HAP-1 (cell line): ENCODE measurements at regions not wholly inside any gene's neighbourhood (a gene's known extent, or its start where the extent isn't known, plus 50 kb on each side); places are given as distances from the start of the nearest gene placed in this dataset.

ENCODE experiments used
- DNase-seq, 2 experiments: peaks; one replicate each; pipeline ENCODE4 v3.0.0-alpha.2; 2016 to 2020; ENCODE audit warnings: low spot score in 2 of 2
- H3K27me3 ChIP-seq: fragments of 250-450 bp; sonication (Bioruptor Pico); 2 replicates; pipeline ENCODE4 v1.5.1; 2020; ENCODE audit warnings: low read depth, mild to moderate bottlenecking, moderate library complexity
- H3K36me3 ChIP-seq: fragments of 250-450 bp; sonication (Bioruptor Pico); replicated peaks from 2 replicates; pipeline ENCODE4 v1.5.1; 2020; ENCODE audit warnings: mild to moderate bottlenecking
- H3K4me1 ChIP-seq: fragments of 250-450 bp; sonication (Bioruptor Pico); 2 replicates; pipeline ENCODE4 v1.5.1; 2020; ENCODE audit warnings: mild to moderate bottlenecking
- H3K4me3 ChIP-seq: fragments of 250-450 bp; sonication (Bioruptor Pico); 2 replicates; pipeline ENCODE4 v1.5.1; 2020; ENCODE audit warnings: mild to moderate bottlenecking, moderate library complexity
- H3K9me3 ChIP-seq: fragments of 250-450 bp; sonication (Bioruptor Pico); 2 replicates; pipeline ENCODE4 v1.5.1; 2020; ENCODE audit warnings: mild to moderate bottlenecking, moderate library complexity
- in situ Hi-C: fragments of 300-500 bp; cut with MboI; formaldehyde crosslinking; loops from 3 replicates; pipeline ENCODE4 v1.14.3; 2020; ENCODE audit warnings: low sequenced_read_pairs, inconsistent platforms, mixed read lengths

DNA sequence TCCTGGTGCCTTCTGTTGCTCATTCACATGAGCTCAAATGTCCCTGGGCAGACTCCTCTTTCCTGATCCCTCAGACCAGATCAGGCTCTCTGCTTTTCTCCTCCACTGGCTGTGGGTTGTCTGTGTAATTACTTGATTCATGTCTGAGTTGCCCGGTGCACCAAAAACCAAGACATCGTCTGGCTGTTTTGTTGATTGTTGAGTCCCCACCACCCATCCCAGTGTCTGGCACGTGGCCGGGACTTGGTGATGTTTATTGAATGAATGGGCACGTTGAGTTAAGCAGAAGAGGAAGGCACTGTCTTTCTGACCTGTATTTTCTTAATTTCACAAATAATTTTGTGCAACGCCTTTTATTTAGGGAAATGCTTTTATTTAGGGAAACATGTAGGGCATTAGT lies 499.1 kb upstream of the HS6ST1 start:
- Histone ChIP-seq H3K27me3 (no peaks in the 10 kb centered on the region), H3K4me3 (no peak overlapping the region), H3K9me3 (no peaks in the 10 kb centered on the region), H3K36me3 (no peaks in the 10 kb centered on the region), H3K4me1 (no peaks in the 10 kb centered on the region)
- no peak for DNase-seq
- in situ Hi-C loops = no loop called here

DNA sequence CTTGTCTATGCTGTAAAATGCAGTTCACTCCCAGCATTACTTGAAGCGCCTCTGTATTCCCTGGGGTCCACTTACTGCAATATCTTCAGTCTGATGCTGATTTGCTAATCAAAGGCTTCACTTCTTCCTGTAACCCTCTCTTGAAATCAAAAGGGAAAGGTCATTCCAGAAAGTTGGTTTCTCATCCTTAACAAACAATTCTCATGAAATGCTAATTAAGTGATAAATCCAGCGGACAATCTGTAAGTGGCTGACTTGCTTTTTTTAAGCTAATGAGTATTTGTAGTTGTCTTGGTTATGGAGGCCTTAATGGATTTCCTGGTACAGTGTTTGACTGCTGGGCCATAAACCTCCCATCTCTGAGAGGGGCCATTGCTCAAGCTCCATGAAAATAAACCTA lies 499.6 kb upstream of the HS6ST1 start:
- H3K9me3 ChIP-seq = no peaks in the 10 kb centered on the region
- in situ Hi-C loops = no loop called here
- no peak overlapping the region for H3K4me3 ChIP-seq
- DNase-seq = no peak
- H3K4me1 ChIP-seq = no peaks in the 10 kb centered on the region
- no peaks in the 10 kb centered on the region for H3K36me3 ChIP-seq
- H3K27me3 ChIP-seq = no peaks in the 10 kb centered on the region

DNA sequence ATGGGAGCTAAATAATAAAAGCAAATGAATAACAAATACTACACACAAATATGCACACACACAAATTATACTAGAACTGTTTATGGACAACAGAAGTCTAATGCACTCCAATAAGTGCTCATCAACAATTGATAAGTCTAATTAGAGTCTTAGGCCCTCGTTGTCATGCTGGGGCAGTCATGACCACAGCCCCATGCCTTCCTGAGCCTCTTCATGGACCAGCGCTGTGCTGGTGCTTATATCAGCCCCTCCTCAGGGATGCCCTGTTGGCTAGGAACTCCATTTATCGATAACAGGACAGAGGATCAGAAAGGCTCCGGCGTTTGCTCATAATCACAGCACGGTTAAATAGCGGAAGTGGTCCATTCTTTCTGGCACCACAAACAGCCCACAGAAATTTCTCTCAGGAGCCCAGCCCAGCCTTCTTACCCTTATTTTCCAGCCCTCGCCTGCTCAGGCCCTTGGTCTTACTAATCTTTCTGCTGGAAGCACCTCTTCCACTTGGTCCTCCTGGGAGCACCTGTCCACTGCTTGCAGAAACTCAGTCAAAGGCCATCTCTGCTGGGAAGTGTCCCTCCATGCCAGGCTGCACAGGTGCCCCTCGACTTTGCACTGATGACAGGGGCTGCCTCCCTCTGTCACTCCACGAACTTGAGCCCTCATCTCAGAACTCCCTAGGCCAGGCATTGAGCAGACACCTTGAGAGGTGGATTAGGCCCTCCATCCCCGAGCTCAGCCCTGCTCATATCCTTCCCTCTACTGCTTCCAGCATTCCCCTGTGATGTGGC lies 500.2 kb upstream of the HS6ST1 start:
- Histone ChIP-seq H3K4me1 (no peaks in the 10 kb centered on the region), H3K9me3 (no peaks in the 10 kb centered on the region), H3K36me3 (no peaks in the 10 kb centered on the region), H3K27me3 (no peaks in the 10 kb centered on the region), H3K4me3 (no peak overlapping the region)
- no peak for DNase-seq
- in situ Hi-C loops = no loop called here

DNA sequence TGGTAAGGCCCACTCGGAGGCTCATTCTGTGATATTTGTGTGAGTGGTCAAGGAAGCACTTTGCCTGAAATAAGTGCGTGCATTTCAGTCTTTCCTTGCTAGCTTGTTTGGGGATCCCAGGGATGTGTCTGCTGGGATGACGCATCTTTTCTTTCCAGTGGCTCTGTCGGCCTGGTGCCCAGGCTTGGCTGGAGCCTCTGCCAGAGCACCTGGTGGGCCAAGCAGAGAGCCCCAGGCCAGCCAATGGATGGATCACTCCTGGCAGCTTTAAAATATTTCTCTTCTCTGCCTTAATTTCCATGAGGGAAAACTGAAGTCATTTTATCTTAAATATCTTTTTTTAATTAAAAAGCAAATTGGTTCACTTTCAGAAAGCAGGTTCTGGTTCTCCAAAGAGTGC lies 501.8 kb upstream of the HS6ST1 start:
- Histone ChIP-seq H3K9me3 (no peaks in the 10 kb centered on the region), H3K36me3 (no peaks in the 10 kb centered on the region), H3K4me1 (no peaks in the 10 kb centered on the region), H3K27me3 (no peaks in the 10 kb centered on the region), H3K4me3 (no peak overlapping the region)
- no peak for DNase-seq
- in situ Hi-C loops = no loop called here

DNA sequence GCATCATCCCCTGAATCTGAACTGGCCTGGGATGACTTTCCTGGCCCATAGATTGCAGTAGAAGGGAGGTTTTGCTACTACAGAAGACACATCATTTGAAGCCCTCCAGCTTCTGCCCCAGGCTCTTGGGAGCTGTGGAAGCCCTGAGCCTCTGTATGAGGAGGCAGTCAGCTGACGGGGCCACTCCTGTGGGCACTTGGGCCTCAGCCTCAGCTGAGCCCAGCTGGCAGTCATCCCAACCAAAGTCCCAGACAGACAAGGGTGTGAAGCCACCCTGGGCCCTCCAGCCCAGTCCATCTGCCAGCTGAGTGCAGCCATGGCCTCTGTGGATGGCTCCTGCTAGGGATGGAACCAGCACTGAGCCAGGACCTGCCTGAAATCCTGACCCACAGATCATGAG lies 502.3 kb upstream of the HS6ST1 start:
- Histone ChIP-seq H3K4me3 (no peak overlapping the region), H3K4me1 (no peaks in the 10 kb centered on the region), H3K9me3 (no peaks in the 10 kb centered on the region), H3K36me3 (no peaks in the 10 kb centered on the region), H3K27me3 (no peaks in the 10 kb centered on the region)
- DNase-seq = no peak
- in situ Hi-C loops = no loop called here

DNA sequence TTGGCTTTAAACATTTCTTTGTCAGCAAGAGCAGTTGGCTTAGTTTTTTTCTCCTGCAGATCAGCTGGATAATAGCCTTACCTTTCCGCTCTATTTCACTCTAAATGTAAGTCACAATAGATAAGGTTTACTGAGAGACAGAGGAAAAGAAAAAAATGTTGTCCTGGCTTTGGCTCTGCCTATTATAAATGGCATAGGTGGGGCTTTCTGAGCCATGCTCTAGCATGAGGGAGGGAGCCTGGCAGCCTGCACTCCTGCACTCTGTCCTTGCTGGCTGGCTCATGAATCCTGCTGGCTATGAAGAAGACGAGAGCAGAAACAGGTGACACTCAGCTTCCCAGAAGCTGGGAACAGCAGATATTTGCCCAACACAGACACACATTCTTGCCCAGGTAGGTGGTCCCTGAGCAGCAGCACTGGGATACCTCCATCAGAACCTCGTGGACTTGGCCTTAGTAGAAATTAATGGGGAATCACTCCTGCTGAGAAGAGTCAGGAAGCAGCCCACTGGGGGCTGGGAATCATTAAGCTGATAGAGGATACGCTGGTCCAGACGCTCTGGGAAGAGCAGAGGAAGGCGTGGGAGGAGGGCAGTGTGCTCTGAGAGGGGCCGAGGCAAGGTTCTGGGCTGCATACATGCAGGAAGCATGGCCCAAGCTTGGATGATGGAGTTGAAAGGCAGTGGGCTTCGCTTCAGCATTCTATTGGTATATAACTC lies 514.4 kb upstream of the HS6ST1 start:
- no peaks in the 10 kb centered on the region for H3K4me1 ChIP-seq
- H3K4me3 ChIP-seq = no peak overlapping the region
- DNase-seq = no peak
- H3K27me3 ChIP-seq = no peaks in the 10 kb centered on the region
- H3K36me3 ChIP-seq = no peaks in the 10 kb centered on the region
- no peaks in the 10 kb centered on the region for H3K9me3 ChIP-seq
- in situ Hi-C loops = no loop called here

DNA sequence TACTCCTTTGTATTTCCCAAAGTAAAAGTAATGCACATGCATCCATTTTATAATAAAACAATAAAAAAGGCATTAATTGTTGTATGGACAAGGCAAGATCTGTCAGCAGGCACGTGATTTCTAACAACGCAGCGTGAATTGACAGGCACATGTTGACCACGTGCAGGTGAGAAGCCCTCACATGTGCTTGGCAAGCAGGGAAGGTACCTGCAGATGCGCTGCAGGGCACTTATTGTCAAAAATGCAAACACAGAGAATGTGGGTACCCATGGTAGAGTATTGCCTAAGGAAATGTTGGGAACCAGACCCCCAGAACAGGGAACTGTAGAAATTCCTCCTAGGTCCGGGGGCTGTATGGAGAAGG lies 515.0 kb upstream of the HS6ST1 start:
- Histone ChIP-seq H3K4me3 (no peak overlapping the region), H3K4me1 (no peaks in the 10 kb centered on the region), H3K9me3 (no peaks in the 10 kb centered on the region), H3K36me3 (no peaks in the 10 kb centered on the region), H3K27me3 (no peaks in the 10 kb centered on the region)
- in situ Hi-C loops = no loop called here
- DNase-seq = no peak

DNA sequence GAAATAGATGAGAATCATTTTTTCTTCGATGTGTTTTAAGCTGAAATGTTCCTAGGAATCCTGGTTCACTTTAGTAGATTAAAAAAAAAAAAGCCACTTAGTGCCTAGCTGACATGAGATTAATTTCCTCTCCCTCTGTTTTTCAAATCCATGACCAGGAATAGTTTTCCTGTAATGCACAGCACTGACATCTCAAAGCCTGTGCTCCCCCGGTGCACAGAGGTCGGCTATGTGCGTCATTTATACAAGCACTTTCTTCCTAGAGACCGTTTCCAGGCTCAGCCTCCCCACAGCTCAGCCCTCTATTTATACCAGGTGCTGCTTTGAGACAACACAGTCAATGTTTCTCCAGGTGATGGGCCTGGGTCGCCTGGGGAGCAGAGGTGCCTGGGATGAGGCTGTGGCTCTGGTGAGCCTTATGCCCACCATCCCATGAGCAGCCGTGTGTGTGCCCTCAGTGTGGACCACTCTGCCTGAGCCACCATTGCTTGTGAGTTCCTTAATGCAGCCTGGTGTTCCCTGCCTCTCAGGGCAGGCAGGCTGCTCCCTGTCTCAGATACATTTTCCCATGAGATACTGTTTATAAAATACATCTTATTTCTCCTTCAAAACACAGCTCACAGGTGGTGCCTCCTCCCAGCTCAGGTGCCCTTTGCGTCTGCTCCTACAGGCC lies 515.7 kb upstream of the HS6ST1 start:
- H3K4me1 ChIP-seq = no peaks in the 10 kb centered on the region
- in situ Hi-C loops = no loop called here
- no peak for DNase-seq
- H3K9me3 ChIP-seq = no peaks in the 10 kb centered on the region
- H3K4me3 ChIP-seq = no peak overlapping the region
- no peaks in the 10 kb centered on the region for H3K27me3 ChIP-seq
- H3K36me3 ChIP-seq = no peaks in the 10 kb centered on the region

DNA sequence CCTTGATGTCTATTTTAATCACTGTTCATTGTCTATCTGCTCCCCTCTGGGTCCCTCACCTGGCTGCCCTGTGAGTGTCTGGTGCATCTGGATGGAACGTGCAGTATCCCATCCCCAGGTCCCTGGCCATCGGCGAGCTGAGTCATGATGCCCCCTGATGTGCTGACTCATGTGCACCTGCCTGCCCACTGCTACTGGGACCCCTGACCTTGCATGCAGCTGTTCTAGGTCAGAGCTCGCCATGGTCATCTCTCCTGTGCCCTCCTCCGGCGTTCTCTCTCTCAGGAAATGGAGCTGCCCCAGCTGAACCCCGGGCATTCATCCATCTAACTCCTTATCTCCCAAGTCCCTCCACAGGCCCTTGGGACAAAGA lies 516.2 kb upstream of the HS6ST1 start:
- H3K9me3 ChIP-seq = no peaks in the 10 kb centered on the region
- DNase-seq = no peak
- H3K27me3 ChIP-seq = no peaks in the 10 kb centered on the region
- H3K4me3 ChIP-seq = no peak overlapping the region
- in situ Hi-C loops = no loop called here
- H3K36me3 ChIP-seq = no peaks in the 10 kb centered on the region
- H3K4me1 ChIP-seq = no peaks in the 10 kb centered on the region

DNA sequence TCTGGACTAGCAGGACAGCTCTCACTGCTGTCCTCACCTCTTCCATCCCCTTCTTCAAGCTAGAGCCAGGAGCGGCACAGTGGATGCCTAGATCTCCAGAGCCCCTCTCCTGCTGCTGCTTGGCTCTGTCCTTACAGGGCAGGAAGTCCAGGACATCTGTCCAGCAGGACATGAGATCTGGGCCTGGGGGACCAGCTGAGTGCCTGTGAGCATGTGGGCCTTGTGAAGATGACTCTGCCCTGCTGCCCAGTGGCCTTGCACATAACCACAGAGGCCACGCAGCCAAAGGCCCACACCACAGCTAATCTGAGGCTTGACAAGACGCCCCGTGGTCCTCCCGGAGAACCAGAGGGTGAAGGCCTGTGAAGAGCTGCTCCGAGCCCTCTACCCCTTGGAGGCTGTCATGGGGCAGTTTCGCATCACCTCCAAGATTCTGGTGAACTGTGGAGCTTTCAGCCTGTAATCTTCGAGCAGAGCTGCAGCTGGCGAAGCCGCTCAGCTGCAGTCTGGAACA lies 516.7 kb upstream of the HS6ST1 start:
- H3K36me3 ChIP-seq = no peaks in the 10 kb centered on the region
- no peaks in the 10 kb centered on the region for H3K9me3 ChIP-seq
- in situ Hi-C loops = no loop called here
- H3K27me3 ChIP-seq = no peaks in the 10 kb centered on the region
- no peak for DNase-seq
- H3K4me1 ChIP-seq = no peaks in the 10 kb centered on the region
- H3K4me3 ChIP-seq = no peak overlapping the region

DNA sequence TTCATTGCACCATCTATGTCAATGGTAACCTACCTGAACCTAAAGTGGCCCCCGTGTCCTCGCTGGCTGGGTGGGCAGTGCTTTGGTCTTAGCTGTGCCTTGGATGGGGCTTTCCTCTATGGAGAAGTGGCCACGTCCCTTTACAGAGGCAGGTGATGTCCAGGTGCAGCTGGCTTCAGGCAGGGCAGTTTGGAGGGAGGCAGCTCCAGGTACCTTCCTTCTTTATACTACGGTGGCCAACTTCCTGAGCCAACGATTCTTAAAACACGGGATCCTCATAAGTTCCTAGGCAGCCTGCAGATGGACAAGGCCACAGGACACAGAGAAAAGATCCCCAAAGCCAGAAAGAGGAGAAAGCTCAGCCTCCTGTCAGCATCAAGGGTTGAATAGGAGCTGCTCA lies 517.3 kb upstream of the HS6ST1 start:
- Histone ChIP-seq H3K4me1 (no peaks in the 10 kb centered on the region), H3K9me3 (no peaks in the 10 kb centered on the region), H3K36me3 (no peaks in the 10 kb centered on the region), H3K4me3 (no peak overlapping the region), H3K27me3 (no peaks in the 10 kb centered on the region)
- in situ Hi-C loops = no loop called here
- DNase-seq = no peak

DNA sequence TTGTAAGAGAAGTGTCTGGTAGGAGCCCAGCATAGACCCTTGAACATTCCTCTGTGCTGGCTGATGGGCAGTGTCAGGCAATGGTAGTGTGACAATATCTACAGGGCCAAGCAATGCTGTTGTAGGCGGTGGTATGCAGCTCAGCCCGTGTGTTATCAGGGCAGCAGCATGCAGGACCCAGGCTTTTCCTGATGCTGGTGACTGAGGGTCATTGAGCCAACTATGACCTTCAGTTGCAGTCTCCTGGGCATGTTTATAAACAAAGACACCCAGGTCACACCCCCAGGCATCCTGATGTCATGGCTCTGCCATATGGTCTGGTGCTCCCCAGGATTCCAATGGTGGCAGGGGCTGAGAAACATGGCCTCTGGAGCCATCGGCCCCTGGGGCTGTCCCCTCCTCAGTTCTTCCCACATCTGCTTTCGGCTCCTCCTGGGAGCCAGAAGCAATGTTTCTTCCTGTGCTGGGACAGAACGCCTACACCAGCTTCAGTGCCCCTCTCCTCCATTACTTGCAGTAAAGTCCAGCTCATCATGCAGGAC lies 518.0 kb upstream of the HS6ST1 start:
- Histone ChIP-seq H3K27me3 (no peaks in the 10 kb centered on the region), H3K4me1 (no peaks in the 10 kb centered on the region)
- in situ Hi-C loops = no loop called here

DNA sequence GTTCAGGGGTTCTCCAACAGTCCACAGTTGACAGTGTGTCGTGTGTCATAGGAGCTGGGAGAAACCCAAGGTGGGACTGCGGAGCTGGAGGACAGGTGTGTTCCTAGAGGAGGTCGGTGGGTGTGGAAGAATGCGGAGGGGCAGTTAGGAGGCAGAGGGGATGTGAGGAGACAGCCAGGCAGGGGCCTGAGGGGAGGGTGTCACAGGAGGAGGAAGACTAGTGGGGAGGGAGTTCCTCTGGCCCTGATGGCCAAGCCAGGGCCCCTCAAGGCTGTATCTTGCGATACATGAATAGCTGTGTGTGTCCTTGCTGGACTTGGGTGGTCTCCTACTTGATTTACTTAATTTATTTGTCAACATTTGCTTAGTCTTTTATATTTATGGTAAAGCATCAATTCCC lies 519.6 kb upstream of the HS6ST1 start:
- Histone ChIP-seq H3K36me3 (no peaks in the 10 kb centered on the region), H3K4me3 (no peak overlapping the region), H3K9me3 (no peaks in the 10 kb centered on the region), H3K4me1 (no peaks in the 10 kb centered on the region), H3K27me3 (no peaks in the 10 kb centered on the region)
- no peak for DNase-seq
- in situ Hi-C loops = no loop called here

More for the DNA sequence above, 518.0 kb upstream of the HS6ST1 start:
- Histone ChIP-seq H3K4me3 (no peak overlapping the region), H3K36me3 (no peaks in the 10 kb centered on the region), H3K9me3 (no peaks in the 10 kb centered on the region)
- no peak for DNase-seq

DNA sequence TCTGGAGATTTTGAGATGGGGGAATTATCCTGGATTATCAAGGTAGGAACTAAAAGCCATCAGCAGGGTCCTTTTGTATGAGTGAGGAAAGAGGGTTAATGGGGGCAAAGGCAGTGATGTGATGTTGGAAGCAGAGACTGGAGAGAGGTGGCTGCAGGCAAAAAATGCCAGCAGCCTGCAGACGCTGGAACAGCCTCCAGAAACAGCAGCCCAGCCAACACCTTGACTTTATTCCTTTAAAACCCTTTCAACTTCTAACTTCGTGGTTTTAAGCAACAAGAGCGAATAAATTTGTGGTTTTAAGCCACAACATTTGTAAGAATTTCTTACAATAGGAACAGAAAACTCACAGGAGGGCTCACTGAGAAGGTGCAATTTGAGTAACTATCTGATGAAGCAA lies 523.1 kb upstream of the HS6ST1 start:
- no peaks in the 10 kb centered on the region for H3K27me3 ChIP-seq
- no peak overlapping the region for H3K4me3 ChIP-seq
- DNase-seq = no peak
- H3K4me1 ChIP-seq = no peaks in the 10 kb centered on the region
- in situ Hi-C loops = no loop called here
- H3K9me3 ChIP-seq = no peaks in the 10 kb centered on the region
- H3K36me3 ChIP-seq = no peaks in the 10 kb centered on the region
